ENCODE measurements at regions not wholly inside any gene's neighbourhood (a gene's known extent, or its start where the extent isn't known, plus 50 kb on each side); places are given as distances from the start of the nearest gene placed in this dataset.

DNA sequence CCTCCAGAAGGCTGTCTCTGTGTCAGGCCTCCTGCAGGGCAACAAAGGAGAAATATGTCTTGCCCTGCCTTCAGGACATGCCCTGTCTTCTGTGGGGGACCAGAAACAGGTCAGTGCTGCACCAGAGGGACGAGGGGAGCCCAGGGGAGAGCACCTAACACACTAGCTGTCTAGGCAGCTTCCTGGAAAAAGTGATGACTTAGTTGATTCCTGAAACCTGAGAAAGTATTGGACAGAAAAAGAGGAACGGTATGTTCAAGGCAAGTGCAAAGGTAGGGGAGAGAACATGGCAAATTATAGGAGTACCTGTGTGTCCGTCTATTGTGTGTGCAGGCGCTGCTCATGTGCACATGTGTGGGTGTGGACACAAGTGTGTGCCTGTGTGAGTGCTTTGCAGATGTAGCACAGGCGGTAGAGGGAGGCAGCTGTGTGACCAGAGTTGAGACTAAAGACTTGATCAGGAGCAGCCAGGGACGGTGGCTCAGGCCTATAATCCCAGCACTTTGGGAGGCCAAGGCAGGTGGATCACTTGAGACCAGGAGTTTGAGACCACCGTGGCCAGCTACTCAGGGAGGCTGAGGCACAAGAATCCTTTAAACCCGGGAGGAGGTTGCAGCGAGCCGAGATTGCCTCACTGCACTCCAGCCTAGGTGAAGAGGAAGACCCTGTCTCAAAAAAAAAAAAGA, 119.5 kb downstream of the GYPC start:
- DNase-seq = no peak

GRCh38 chr2:126776255-126776654, 120.3 kb downstream of the GYPC start:
- no peak for DNase-seq

- peak; percentile 41 for DNase-seq
These were observed 121.0 kb downstream of the GYPC start for GRCh38 chr2:126776692-126777619.

GRCh38 chr2:126777620-126777978, 121.1 kb upstream of the TEX51 start:
- no peak for DNase-seq

- DNase-seq = no peak
These were observed 119.9 kb upstream of the TEX51 start for GRCh38 chr2:126778561-126779501.

DNA sequence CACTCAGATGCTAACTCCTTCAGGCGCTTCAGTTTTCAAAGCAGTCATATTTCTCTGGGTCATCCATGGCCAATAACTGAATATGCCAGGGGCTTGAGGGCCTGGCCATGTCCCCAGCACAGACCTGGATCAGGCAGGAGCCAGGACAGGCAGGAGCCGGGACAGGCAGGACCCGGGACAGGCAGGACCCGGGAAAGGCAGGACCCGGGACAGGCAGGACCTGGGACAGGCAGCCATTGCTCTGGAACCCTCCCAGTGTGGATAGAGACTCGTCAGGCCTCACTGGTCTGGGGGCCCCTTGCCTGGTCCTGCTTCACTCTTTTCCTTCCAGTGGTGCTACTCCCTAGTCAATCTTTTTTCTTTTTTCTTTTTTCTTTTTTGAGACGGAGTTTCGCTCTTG, 117.5 kb upstream of the TEX51 start:
- no peak for DNase-seq

- DNase-seq = no peak
These were observed 116.9 kb upstream of the TEX51 start for GRCh38 chr2:126781806-126782205.

DNA sequence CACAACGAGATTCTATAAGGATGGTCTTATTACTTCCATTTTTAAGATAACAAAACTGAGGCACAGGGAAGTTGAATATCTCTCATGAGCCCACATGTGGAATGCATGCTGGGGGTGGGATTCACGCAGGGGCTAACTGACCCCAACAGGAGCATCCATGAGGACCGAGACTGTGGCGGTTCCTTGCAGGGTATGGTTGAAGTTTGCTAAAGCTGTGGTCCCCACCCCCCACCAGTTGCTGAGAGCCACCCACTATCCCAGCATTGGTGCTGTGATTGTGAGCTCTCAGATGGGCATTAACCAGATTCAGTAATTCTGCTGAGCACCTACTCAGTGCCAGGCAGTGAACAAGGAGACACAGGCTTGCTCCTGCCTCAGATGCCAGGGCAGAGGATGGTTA, 116.0 kb upstream of the TEX51 start:
- DNase-seq = no peak

DNA sequence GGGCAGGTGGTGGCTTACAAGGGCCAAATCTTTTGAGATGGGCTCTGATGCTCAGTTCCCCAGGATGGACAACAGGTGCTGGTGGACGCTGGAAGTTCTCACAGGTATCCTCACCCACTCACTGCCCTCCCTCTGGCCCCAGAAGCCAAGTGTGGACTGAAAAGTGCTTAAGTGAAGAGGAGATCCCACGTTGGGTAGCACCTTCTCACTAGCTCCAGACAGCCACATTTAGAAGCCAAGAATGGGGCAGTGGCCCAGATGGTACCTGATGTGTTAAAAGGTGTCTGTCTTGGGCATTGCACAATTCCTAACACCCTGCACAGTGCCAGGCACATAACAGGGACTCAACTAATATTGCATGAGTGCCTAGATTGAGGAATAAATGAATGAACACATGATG, 115.3 kb upstream of the TEX51 start:
- DNase-seq = no peak

- no peak for DNase-seq
These were observed 114.6 kb upstream of the TEX51 start for GRCh38 chr2:126784045-126784444.

DNA sequence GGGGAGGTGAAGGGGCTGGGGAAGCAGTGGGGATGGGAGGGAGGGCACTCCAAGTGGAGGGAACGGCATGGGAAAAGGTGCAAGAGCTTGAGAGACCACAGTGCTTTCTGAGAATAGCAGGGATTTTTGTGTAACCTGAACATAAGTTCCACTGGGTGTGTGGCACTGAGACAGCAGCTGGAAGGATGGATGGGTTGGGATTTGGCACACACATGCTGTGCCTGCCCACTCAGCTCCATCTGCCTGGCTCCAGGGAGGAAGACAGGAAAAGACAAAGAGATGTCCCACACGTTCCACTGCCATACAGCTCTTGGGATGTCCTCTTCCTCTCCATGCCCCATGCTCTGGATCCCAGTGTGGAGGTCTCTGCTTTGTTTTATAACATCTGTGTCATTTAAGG, 114.1 kb upstream of the TEX51 start:
- DNase-seq = no peak

GRCh38 chr2:126785236-126785635, 113.5 kb upstream of the TEX51 start:
- no peak for DNase-seq

- no peak for DNase-seq
These were observed 112.8 kb upstream of the TEX51 start for GRCh38 chr2:126785862-126786261.

DNA sequence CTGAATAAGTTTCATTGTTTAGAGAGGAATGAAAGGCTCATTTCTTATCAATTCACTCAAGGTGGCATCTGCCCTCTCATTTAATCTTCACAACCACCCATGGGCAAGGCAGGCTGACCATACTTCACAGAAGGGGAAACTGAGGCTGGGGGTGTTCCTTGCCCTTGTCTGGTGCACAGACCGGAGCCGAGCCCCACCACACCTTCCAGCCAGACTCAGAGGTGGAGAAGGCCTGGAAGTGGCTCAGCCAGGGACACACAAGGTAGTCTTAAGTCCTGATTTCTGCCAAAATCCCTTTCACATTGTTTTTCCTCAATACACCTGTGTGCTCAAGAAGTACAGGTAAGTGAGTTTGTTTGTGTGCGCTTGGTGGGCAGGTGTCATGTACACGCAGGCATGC, 111.9 kb upstream of the TEX51 start:
- DNase-seq = no peak

GRCh38 chr2:126787289-126787688, 111.4 kb upstream of the TEX51 start:
- DNase-seq = no peak

- DNase-seq = no peak
These were observed 110.6 kb upstream of the TEX51 start for GRCh38 chr2:126788113-126788512.

DNA sequence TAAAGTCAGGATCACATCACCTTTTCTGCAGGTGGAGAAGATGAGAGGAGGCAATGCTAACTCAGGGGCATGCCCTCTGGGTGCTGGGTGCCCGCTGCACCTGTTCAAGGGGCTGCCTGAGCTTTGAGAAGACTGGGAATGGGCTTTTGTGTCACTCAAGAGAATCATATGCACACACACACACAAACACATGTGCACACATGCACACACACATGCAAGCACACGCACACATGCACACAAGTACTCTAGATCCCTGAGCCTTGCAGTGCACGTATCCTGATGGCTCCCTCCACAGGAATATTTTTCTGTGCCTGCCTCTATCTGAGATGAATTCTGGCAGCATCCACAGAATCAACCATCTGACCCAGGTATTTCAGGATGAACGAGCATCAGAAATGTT, 110.0 kb upstream of the TEX51 start:
- no peak for DNase-seq

DNA sequence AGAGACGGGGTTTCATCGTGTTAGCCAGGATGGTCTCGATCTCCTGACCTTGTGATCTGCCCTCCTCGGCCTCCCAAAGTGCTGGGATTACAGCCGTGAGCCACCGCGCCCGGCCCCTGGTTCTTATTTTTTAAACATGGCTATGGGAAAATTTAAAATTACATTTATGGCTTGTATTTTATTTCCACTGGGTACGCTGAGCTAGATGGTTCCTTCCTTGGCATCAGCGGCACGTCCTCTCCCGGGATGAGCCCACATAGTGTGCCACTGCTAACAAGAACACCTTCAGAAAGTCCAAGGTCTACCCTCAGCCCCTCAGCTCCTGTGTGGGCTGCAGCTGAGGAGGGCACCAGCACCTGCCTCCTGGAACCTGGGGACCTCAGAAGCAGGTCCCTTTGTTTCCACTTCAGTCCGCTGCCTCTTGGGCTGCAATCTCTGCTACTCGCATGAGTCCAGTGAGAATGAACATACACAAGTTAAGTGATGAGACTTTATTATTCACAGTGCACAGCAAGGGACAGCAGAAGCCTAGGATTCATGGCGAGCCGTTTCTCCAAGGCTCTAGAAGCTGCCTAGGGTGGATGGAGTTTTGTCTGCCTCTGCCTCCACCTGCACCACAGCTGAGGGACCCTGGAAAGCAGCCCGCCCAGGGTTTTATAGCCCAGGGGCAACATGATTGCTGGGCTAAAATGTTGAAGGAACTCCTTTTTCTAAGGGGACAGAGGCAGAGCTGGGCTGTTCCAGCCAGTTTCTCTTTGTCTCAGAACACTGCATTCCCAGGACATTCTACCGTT, 107.5 kb upstream of the TEX51 start:
- DNase-seq = no peak

- DNase-seq = no peak
These were observed 106.5 kb upstream of the TEX51 start for GRCh38 chr2:126792186-126792585.

DNA sequence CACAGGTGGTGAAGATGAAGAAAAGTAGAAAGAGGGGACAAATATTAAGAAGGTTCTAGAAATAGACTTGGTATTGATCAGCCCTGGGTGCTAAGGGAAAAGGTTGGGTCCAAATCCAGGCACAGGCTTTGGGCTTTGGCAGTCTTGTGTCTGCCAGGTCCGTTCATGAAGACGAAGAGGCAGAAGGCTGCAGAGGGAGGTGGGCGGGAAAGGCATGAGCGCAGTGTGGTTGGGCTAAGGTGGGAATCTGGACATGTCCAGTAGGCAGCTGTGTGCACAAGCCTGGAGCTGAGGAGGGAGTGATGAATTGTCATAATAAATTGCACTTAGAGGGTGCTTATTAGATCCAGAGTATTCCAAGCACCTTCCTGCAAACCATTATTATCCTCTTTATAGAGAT, 105.7 kb upstream of the TEX51 start:
- no peak for DNase-seq

DNA sequence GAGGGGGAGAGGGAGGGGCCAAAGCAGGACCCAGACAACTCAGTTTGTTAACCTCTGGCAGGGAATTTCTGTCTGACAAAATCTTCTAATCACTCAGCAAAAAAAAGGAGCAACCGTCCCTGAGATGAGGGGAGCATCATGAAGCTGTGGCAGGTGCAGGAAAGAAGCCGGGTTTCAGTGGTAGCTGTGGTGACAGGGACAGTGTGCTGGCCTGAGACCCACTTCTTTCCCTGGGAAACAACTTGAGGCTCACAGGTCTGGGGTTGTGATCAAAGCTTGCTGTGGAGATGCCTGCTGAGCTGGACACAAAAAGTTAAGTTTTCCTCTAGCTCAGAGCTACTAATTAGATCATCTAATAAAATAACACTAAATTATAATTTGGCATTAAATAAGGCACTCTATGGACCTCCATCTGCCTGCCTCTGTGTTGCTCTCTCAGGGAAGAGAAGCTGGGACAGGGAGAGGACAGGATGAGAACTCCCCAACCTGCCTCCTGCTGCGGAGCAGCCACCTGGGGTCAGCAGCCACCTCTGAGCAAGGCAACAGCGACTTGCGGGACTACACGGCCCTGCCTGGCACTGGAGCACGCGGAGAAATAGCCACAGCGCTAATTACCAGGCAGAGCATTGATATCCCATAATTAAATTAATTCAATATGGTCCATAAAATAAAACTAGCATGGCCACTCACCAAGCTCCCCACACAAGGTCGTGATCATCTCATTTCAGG, 104.6 kb upstream of the TEX51 start:
- no peak for DNase-seq

GRCh38 chr2:126795656-126796055, 103.0 kb upstream of the TEX51 start:
- no peak for DNase-seq

Measured in NCI-H1105 (cell line).